NCI-H2196 treated with DMSO at 0.1 percent for 48 hours (cell line): ENCODE measurements at regions not wholly inside any gene's neighbourhood (a gene's known extent, or its start where the extent isn't known, plus 50 kb on each side); places are given as distances from the start of the nearest gene placed in this dataset.

Experiments
- DNase-seq: peaks from one replicate; lab custom pipeline; 2025; ENCODE audit not compliant: unreplicated experiment; lab: John Stamatoyannopoulos, UW

- no peak for DNase-seq
These were observed 253.8 kb downstream of the TNS1 start for GRCh38 chr2:217749008-217749407.

GRCh38 chr2:217746808-217747207, 256.0 kb downstream of the TNS1 start:
- DNase-seq: no peak

- DNase-seq: no peak
These were observed 258.6 kb downstream of the TNS1 start for GRCh38 chr2:217743966-217744761.

GRCh38 chr2:217743407-217743806, 259.4 kb downstream of the TNS1 start:
- DNase-seq: no peak

- DNase-seq: no peak
These were observed 260.0 kb downstream of the TNS1 start for GRCh38 chr2:217742841-217743240.

GRCh38 chr2:217742276-217742675, 260.5 kb downstream of the TNS1 start:
- no peak for DNase-seq

- no peak for DNase-seq
These were observed 261.3 kb downstream of the TNS1 start for GRCh38 chr2:217741381-217741955.

- no peak for DNase-seq
These were observed 262.0 kb downstream of the TNS1 start for GRCh38 chr2:217740756-217741155.

GRCh38 chr2:217740178-217740577, 262.6 kb downstream of the TNS1 start:
- DNase-seq: no peak

- no peak for DNase-seq
These were observed 263.1 kb downstream of the TNS1 start for GRCh38 chr2:217739741-217740140.

- no peak for DNase-seq
These were observed 264.7 kb downstream of the TNS1 start for GRCh38 chr2:217738061-217738460.

GRCh38 chr2:217736776-217737550, 265.8 kb downstream of the TNS1 start:
- DNase-seq: no peak

GRCh38 chr2:217735899-217736298, 266.9 kb downstream of the TNS1 start:
- DNase-seq: no peak

- DNase-seq: no peak
These were observed 267.8 kb downstream of the TNS1 start for GRCh38 chr2:217735034-217735433.

GRCh38 chr2:217733461-217733860, 269.3 kb downstream of the TNS1 start:
- no peak for DNase-seq

GRCh38 chr2:217732992-217733391, 269.8 kb downstream of the TNS1 start:
- DNase-seq: no peak

- DNase-seq: no peak
These were observed 271.0 kb downstream of the TNS1 start for GRCh38 chr2:217731805-217732204.

- DNase-seq: no peak
These were observed 273.3 kb downstream of the TNS1 start for GRCh38 chr2:217729421-217730053.

- no peak for DNase-seq
These were observed 275.0 kb downstream of the TNS1 start for GRCh38 chr2:217727801-217728200.

GRCh38 chr2:217725409-217725808, 277.4 kb downstream of the TNS1 start:
- no peak for DNase-seq

GRCh38 chr2:217724471-217724870, 278.3 kb downstream of the TNS1 start:
- DNase-seq: no peak

- no peak for DNase-seq
These were observed 278.8 kb downstream of the TNS1 start for GRCh38 chr2:217723981-217724380.
